Osteoblast (primary cell): ENCODE measurements at regions not wholly inside any gene's neighbourhood (a gene's known extent, or its start where the extent isn't known, plus 50 kb on each side); places are given as distances from the start of the nearest gene placed in this dataset.

ENCODE experiments used
- DNase-seq: peaks from one replicate; pipeline ENCODE4 v3.0.0; 2011; ENCODE audit warnings: low spot score, mixed read lengths; ENCODE audit not compliant: insufficient read length; ENCODE audit errors: missing footprints
- H2AFZ ChIP-seq: 2 replicates; pipeline ENCODE4 v1.6.0; 2011; ENCODE audit warnings: mild to moderate bottlenecking, low read length
- H3K27ac ChIP-seq: 2 replicates; pipeline ENCODE4 v1.5.1; 2011; ENCODE audit warnings: mild to moderate bottlenecking, low read depth, low read length, moderate library complexity
- H3K27me3 ChIP-seq: 2 replicates; pipeline ENCODE4 v1.6.0; 2012; ENCODE audit warnings: mild to moderate bottlenecking, control low read depth, inconsistent platforms, low read length, moderate library complexity; ENCODE audit not compliant: insufficient read depth
- H3K36me3 ChIP-seq: 2 replicates; pipeline ENCODE4 v1.5.1; 2011; ENCODE audit warnings: mild to moderate bottlenecking, low read length, control low read depth, moderate library complexity; ENCODE audit not compliant: insufficient read depth
- H3K4me1 ChIP-seq: 2 replicates; pipeline ENCODE4 v1.5.1; 2011; ENCODE audit warnings: mild to moderate bottlenecking, low read length, control low read depth, moderate library complexity; ENCODE audit not compliant: insufficient read depth
- H3K4me2 ChIP-seq: 2 replicates; pipeline ENCODE4 v1.6.0; 2011; ENCODE audit warnings: mild to moderate bottlenecking, low read length; ENCODE audit not compliant: insufficient read depth
- H3K4me3 ChIP-seq: fragments of 200-600 bp; sonication (generic); 3 replicates; pipeline ENCODE4 v1.5.1; 2012; ENCODE audit warnings: mild to moderate bottlenecking, low read length, inconsistent platforms; ENCODE audit not compliant: insufficient read depth
- H3K79me2 ChIP-seq: 2 replicates; pipeline ENCODE4 v1.6.0; 2012; ENCODE audit warnings: mild to moderate bottlenecking, low read length, control low read depth, inconsistent platforms; ENCODE audit not compliant: insufficient read depth
- H3K9me3 ChIP-seq: 2 replicates; pipeline ENCODE4 v1.5.1; 2011; ENCODE audit warnings: low read depth, low read length, control low read depth
- H4K20me1 ChIP-seq: 2 replicates; pipeline ENCODE4 v1.6.0; 2012; ENCODE audit warnings: mild to moderate bottlenecking, low read length, control low read depth; ENCODE audit not compliant: insufficient read depth
- CTCF ChIP-seq: IDR thresholded peaks from 2 replicates; pipeline ENCODE4 v1.5.1; 2011; ENCODE audit warnings: mild to moderate bottlenecking, low read depth, low read length, moderate library complexity; ENCODE audit errors: extremely low read depth

GRCh38 chr7:21218155-21218554 lies 209.7 kb upstream of the SP4 start:
- TF ChIP-seq CTCF: no peak
- no peaks in the 10 kb centered on the region for H3K4me1 ChIP-seq

DNA sequence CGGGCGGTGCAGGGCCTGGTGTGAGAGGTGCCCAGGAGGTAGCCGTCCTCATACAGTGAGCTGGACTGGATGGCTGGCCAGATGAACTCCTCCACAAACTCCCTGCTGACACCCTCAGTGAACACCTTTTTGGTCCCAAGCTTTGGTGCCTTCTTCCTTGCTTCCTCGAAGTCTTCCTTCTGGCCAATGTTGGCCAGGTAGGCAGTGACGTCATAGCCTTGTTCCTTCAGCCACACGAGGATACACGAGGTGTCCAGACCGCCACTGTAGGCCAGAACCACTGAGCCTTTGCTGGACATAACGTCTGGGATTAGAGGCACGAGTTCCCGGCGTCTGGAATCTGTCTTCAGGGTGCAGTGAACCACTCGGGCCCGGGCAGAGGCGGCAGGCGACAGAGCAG lies 206.8 kb upstream of the SP4 start:
- H3K4me3 ChIP-seq: no peak overlapping the region
- DNase-seq: no peak
- no peak overlapping the region for H3K4me2 ChIP-seq
- TF ChIP-seq CTCF: no peak
- H3K36me3 ChIP-seq: no peaks in the 10 kb centered on the region
- no peaks in the 10 kb centered on the region for H3K27me3 ChIP-seq
- H4K20me1 ChIP-seq: no peaks in the 10 kb centered on the region
- H3K79me2 ChIP-seq: no peaks in the 10 kb centered on the region
- H2AFZ ChIP-seq: no peak overlapping the region
- H3K4me1 ChIP-seq: no peaks in the 10 kb centered on the region
- no peak overlapping the region for H3K27ac ChIP-seq
- H3K9me3 ChIP-seq: no peaks in the 10 kb centered on the region

More at GRCh38 chr7:21218155-21218554, 209.7 kb upstream of the SP4 start:
- Histone ChIP-seq H3K4me3 (no peak overlapping the region), H3K4me2 (no peak overlapping the region), H3K79me2 (no peaks in the 10 kb centered on the region), H2AFZ (no peak overlapping the region), H3K27ac (no peak overlapping the region), H4K20me1 (no peaks in the 10 kb centered on the region), H3K9me3 (peaks cover 2% of the 10 kb centered on the region), H3K36me3 (no peaks in the 10 kb centered on the region), H3K27me3 (no peaks in the 10 kb centered on the region)
- no peak for DNase-seq

- no peaks in the 10 kb centered on the region for H3K36me3 ChIP-seq
- H3K79me2 ChIP-seq: no peaks in the 10 kb centered on the region
- DNase-seq: no peak
- H3K4me1 ChIP-seq: no peaks in the 10 kb centered on the region
- H3K4me2 ChIP-seq: no peak overlapping the region
- TF ChIP-seq CTCF: no peak
- no peaks in the 10 kb centered on the region for H4K20me1 ChIP-seq
- H3K27me3 ChIP-seq: no peaks in the 10 kb centered on the region
- no peak overlapping the region for H3K4me3 ChIP-seq
- H2AFZ ChIP-seq: no peak overlapping the region
- no peak overlapping the region for H3K27ac ChIP-seq
- no peaks in the 10 kb centered on the region for H3K9me3 ChIP-seq
Measured at GRCh38 chr7:21238400-21239116, 189.3 kb upstream of the SP4 start.

DNA sequence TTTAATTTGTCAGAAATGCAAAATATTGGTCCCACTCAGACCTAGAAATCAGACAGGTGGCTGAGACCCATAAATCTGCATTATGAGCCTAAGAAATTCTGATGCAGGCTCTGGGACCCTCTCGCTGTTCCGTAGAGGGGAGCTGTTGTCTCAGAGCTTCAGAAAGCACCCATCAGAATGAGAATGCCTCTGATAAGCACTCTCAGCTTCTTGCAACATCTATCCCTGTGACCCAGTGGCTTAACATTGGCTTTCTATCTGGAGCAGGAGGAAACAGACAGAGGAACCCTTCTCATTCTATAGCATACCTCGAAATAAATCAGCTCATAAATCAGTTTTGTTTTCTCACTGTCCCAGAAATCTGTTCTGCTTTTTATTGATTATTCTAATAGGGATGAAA lies 184.6 kb upstream of the SP4 start:
- no peaks in the 10 kb centered on the region for H3K79me2 ChIP-seq
- no peaks in the 10 kb centered on the region for H3K36me3 ChIP-seq
- no peak overlapping the region for H3K4me2 ChIP-seq
- H3K27ac ChIP-seq: no peak overlapping the region
- no peak overlapping the region for H3K4me3 ChIP-seq
- no peak overlapping the region for H2AFZ ChIP-seq
- no peaks in the 10 kb centered on the region for H3K9me3 ChIP-seq
- no peak for DNase-seq
- no peak for TF ChIP-seq CTCF
- H3K4me1 ChIP-seq: no peaks in the 10 kb centered on the region
- no peaks in the 10 kb centered on the region for H3K27me3 ChIP-seq
- no peaks in the 10 kb centered on the region for H4K20me1 ChIP-seq
